ENCODE measurements at regions not wholly inside any gene's neighbourhood (a gene's known extent, or its start where the extent isn't known, plus 50 kb on each side); places are given as distances from the start of the nearest gene placed in this dataset.

- TF ChIP-seq POLR2A (IDR thresholded peaks at IDR 0.05) (no peak), CTCF (IDR thresholded peaks at IDR 0.05) (no peak)
- DNase-seq: no peak
- no peak overlapping the region for H3K4me3 ChIP-seq
- H3K9me3 ChIP-seq (replicated peaks in 1 of 3): no peaks in the 10 kb centered on the region
- no peaks in the 10 kb centered on the region for H3K36me3 ChIP-seq (replicated peaks in 1 of 2)
- no peaks in the 10 kb centered on the region for H3K27me3 ChIP-seq
- 72 to 85% (median 80%) methylated on average over 2 of the region's 2 CpGs for WGBS, 4 donors
- H3K4me1 ChIP-seq (replicated peaks in 1 of 2): no peaks in the 10 kb centered on the region
- intact Hi-C loops (cut with DNase I): no loop called here
- no peak overlapping the region for H3K27ac ChIP-seq
Measured at GRCh38 chr15:87200149-87200548, 1056.4 kb downstream of the NTRK3 start.

- Histone ChIP-seq H3K27me3 (no peaks in the 10 kb centered on the region), H3K36me3 (replicated peaks in 1 of 2) (no peaks in the 10 kb centered on the region), H3K4me1 (replicated peaks in 1 of 2) (no peaks in the 10 kb centered on the region), H3K4me3 (no peak overlapping the region), H3K27ac (no peak overlapping the region), H3K9me3 (replicated peaks in 1 of 3) (no peaks in the 10 kb centered on the region)
- 77 to 86% (median 78%) methylated on average over 3 of the region's 3 CpGs for WGBS, 4 donors
- TF ChIP-seq CTCF (IDR thresholded peaks at IDR 0.05): no peak
- no peak for TF ChIP-seq POLR2A (IDR thresholded peaks at IDR 0.05)
- intact Hi-C loops (cut with DNase I): no loop called here
- no peak for DNase-seq
Measured at GRCh38 chr15:87197981-87198380, 1058.6 kb downstream of the NTRK3 start.

- no peak overlapping the region for H3K27ac ChIP-seq
- no peaks in the 10 kb centered on the region for H3K9me3 ChIP-seq (replicated peaks in 1 of 3)
- H3K4me3 ChIP-seq: no peak overlapping the region
- DNase-seq: no peak
- TF ChIP-seq CTCF (IDR thresholded peaks at IDR 0.05) (no peak), POLR2A (IDR thresholded peaks at IDR 0.05) (no peak)
- H3K4me1 ChIP-seq (replicated peaks in 1 of 2): no peaks in the 10 kb centered on the region
- intact Hi-C loops (cut with DNase I): no loop called here
- WGBS, 4 donors: 83 to 89% (median 85%) methylated on average over 4 of the region's 4 CpGs
- no peaks in the 10 kb centered on the region for H3K36me3 ChIP-seq (replicated peaks in 1 of 2)
- no peaks in the 10 kb centered on the region for H3K27me3 ChIP-seq
Measured at GRCh38 chr15:87196498-87196897, 1060.0 kb downstream of the NTRK3 start.

GRCh38 chr15:87193481-87193880 is 1063.1 kb downstream of the NTRK3 start:
- peaks cover 0 to 7% of the 10 kb centered on the region in 2 donors for H3K4me1 ChIP-seq (replicated peaks in 1 of 2)
- intact Hi-C loops (cut with DNase I): no loop called here
- H3K27me3 ChIP-seq: no peaks in the 10 kb centered on the region
- no peak overlapping the region for H3K27ac ChIP-seq
- TF ChIP-seq POLR2A (IDR thresholded peaks at IDR 0.05): no peak
- TF ChIP-seq CTCF (IDR thresholded peaks at IDR 0.05): no peak
- no peaks in the 10 kb centered on the region for H3K9me3 ChIP-seq (replicated peaks in 1 of 3)
- 80 to 88% (median 85%) methylated on average over 6 of the region's 6 CpGs for WGBS, 4 donors
- H3K4me3 ChIP-seq: no peak overlapping the region
- H3K36me3 ChIP-seq (replicated peaks in 1 of 2): no peaks in the 10 kb centered on the region
- no peak for DNase-seq
